WTC11 (cell line): ENCODE measurements at regions not wholly inside any gene's neighbourhood (a gene's known extent, or its start where the extent isn't known, plus 50 kb on each side); places are given as distances from the start of the nearest gene placed in this dataset.

Experiments used
- ATAC-seq: fragments of 200-7000 bp; cut with Tn5 transposase; 2 replicates; pipeline ENCODE4 v1.10.0; 2021; ENCODE audit warnings: mild to moderate bottlenecking, moderate library complexity
- CTCF ChIA-PET: fragments of 300-600 bp; sonication (Branson Sonifier 250); formaldehyde crosslinking; loops from one replicate; lab custom pipeline; 2021; ENCODE audit warnings: antibody characterized with exemption; lab: Charles Lee
- POLR2A ChIA-PET: fragments of 350-600 bp; sonication (Branson Sonifier 250); formaldehyde crosslinking; loops from one replicate; lab custom pipeline; 2021; ENCODE audit warnings: antibody characterized with exemption; lab: Charles Lee
- DNase-seq: peaks from one replicate; pipeline ENCODE4 v3.0.0; 2021; ENCODE audit warnings: low spot score
- H3K27ac Mint-ChIP-seq: 2 replicates; pipeline ENCODE4 v1.8.0; 2021; ENCODE audit warnings: mixed read lengths
- H3K27me3 Mint-ChIP-seq: 2 replicates; pipeline ENCODE4 v1.8.0; 2021; ENCODE audit warnings: low read depth, mild to moderate bottlenecking, moderate library complexity, mixed read lengths
- H3K36me3 Mint-ChIP-seq: 2 replicates; pipeline ENCODE4 v1.8.0; 2021; ENCODE audit warnings: mixed read lengths
- H3K4me1 Mint-ChIP-seq: 2 replicates; pipeline ENCODE4 v1.8.0; 2022; ENCODE audit warnings: mixed read lengths
- H3K4me3 Mint-ChIP-seq: 2 replicates; pipeline ENCODE4 v1.8.0; 2021; ENCODE audit warnings: mild to moderate bottlenecking, moderate library complexity, mixed read lengths
- H3K9me3 Mint-ChIP-seq: 2 replicates; pipeline ENCODE4 v1.8.0; 2021; ENCODE audit warnings: mixed read lengths
- CREB1 ChIP-seq: sonication (generic); formaldehyde crosslinking; IDR thresholded peaks from 2 replicates; pipeline ENCODE4 v1.8.0; 2023; ENCODE audit warnings: mild to moderate bottlenecking, missing genetic modification reagents
- FOXJ3 ChIP-seq: sonication (generic); formaldehyde crosslinking; IDR thresholded peaks from 2 replicates; pipeline ENCODE4 v1.9.0; 2021; ENCODE audit warnings: missing genetic modification reagents, mild to moderate bottlenecking, borderline replicate concordance
- FOXP1 ChIP-seq: sonication (generic); formaldehyde crosslinking; IDR thresholded peaks from 2 replicates; pipeline ENCODE4 v1.8.0; 2022; ENCODE audit warnings: missing genetic modification reagents, mild to moderate bottlenecking, moderate library complexity, borderline replicate concordance
- GRHL2 ChIP-seq: fragments of 250-450 bp; sonication (Bioruptor Pico); IDR thresholded peaks from 2 replicates; pipeline ENCODE4 v1.8.0; 2022; ENCODE audit warnings: mild to moderate bottlenecking, moderate library complexity; ENCODE audit not compliant: insufficient replicate concordance, severe bottlenecking
- GTF2I ChIP-seq: fragments of 250-450 bp; sonication (Bioruptor Pico); conservative IDR thresholded peaks from 2 replicates; pipeline ENCODE4 v1.4.0; 2021; ENCODE audit warnings: mild to moderate bottlenecking
- MXD4 ChIP-seq: fragments of 250-450 bp; sonication (Bioruptor Pico); IDR thresholded peaks from 2 replicates; pipeline ENCODE4 v1.8.0; 2021; ENCODE audit warnings: mild to moderate bottlenecking, moderate library complexity, borderline replicate concordance
- NR2C2 ChIP-seq: sonication (generic); formaldehyde crosslinking; IDR thresholded peaks from 2 replicates; pipeline ENCODE4 v1.8.0; 2022; ENCODE audit warnings: mild to moderate bottlenecking, missing genetic modification reagents
- NR3C1 ChIP-seq: sonication (generic); formaldehyde crosslinking; conservative IDR thresholded peaks from 2 replicates; pipeline ENCODE4 v1.8.1; 2023; ENCODE audit warnings: low read depth, mild to moderate bottlenecking, missing genetic modification reagents
- RELA ChIP-seq: sonication (generic); formaldehyde crosslinking; IDR thresholded peaks from 2 replicates; pipeline ENCODE4 v1.8.1; 2022; ENCODE audit warnings: missing genetic modification reagents, mild to moderate bottlenecking, borderline replicate concordance
- SMAD4 ChIP-seq: sonication (generic); formaldehyde crosslinking; IDR thresholded peaks from 2 replicates; pipeline ENCODE4 v1.8.0; 2022; ENCODE audit warnings: mild to moderate bottlenecking, missing genetic modification reagents
- SOX15 ChIP-seq: fragments of 250-450 bp; sonication (Bioruptor Pico); IDR thresholded peaks from 2 replicates; pipeline ENCODE4 v1.9.0; 2021; ENCODE audit warnings: mild to moderate bottlenecking
- SP1 ChIP-seq: sonication (generic); formaldehyde crosslinking; conservative IDR thresholded peaks from 2 replicates; pipeline ENCODE4 v1.8.1; 2022; ENCODE audit warnings: missing genetic modification reagents
- TEAD1 ChIP-seq: sonication (generic); formaldehyde crosslinking; IDR thresholded peaks from 2 replicates; pipeline ENCODE4 v1.8.0; 2022; ENCODE audit warnings: mild to moderate bottlenecking, missing genetic modification reagents
- TP53 ChIP-seq: sonication (generic); formaldehyde crosslinking; IDR thresholded peaks from 2 replicates; pipeline ENCODE4 v1.8.1; 2023; ENCODE audit warnings: mild to moderate bottlenecking, missing genetic modification reagents
- ZNF121 ChIP-seq: sonication (generic); formaldehyde crosslinking; IDR thresholded peaks from 2 replicates; pipeline ENCODE4 v1.8.0; 2023; ENCODE audit warnings: missing genetic modification reagents
- ZNF219 ChIP-seq: sonication (generic); formaldehyde crosslinking; IDR thresholded peaks from 2 replicates; pipeline ENCODE4 v1.8.0; 2023; ENCODE audit warnings: missing genetic modification reagents, mild to moderate bottlenecking, borderline replicate concordance
- ZNF263 ChIP-seq: sonication (generic); formaldehyde crosslinking; IDR thresholded peaks from 2 replicates; pipeline ENCODE4 v1.8.1; 2022; ENCODE audit warnings: low read depth, mild to moderate bottlenecking, moderate library complexity, missing genetic modification reagents
- TF ChIP-seq, protein P1 (sequence below): fragments of 250-450 bp; sonication (Bioruptor Pico); conservative IDR thresholded peaks from 2 replicates; pipeline ENCODE4 v1.9.0; 2021; ENCODE audit warnings: mild to moderate bottlenecking
- TF ChIP-seq, protein P2 (sequence below): sonication (generic); formaldehyde crosslinking; IDR thresholded peaks from 2 replicates; pipeline ENCODE4 v1.8.1; 2023; ENCODE audit warnings: mild to moderate bottlenecking, missing genetic modification reagents
- TF ChIP-seq, protein P3 (sequence below): sonication (generic); formaldehyde crosslinking; conservative IDR thresholded peaks from 2 replicates; pipeline ENCODE4 v1.8.1; 2022; ENCODE audit warnings: mild to moderate bottlenecking, missing genetic modification reagents
- TF ChIP-seq, protein P4 (sequence below): sonication (generic); formaldehyde crosslinking; IDR thresholded peaks from 2 replicates; pipeline ENCODE4 v1.8.0; 2023; ENCODE audit warnings: missing genetic modification reagents
- TF ChIP-seq, protein P5 (sequence below): sonication (generic); formaldehyde crosslinking; IDR thresholded peaks from 2 replicates; pipeline ENCODE4 v1.8.0; 2022; ENCODE audit warnings: mild to moderate bottlenecking, missing genetic modification reagents
- TF ChIP-seq, protein P6 (sequence below): fragments of 250-450 bp; sonication (Bioruptor Pico); IDR thresholded peaks from 2 replicates; pipeline ENCODE4 v1.9.0; 2021; ENCODE audit warnings: mild to moderate bottlenecking
- TF ChIP-seq, protein P7 (sequence below): fragments of 250-450 bp; sonication (Bioruptor Pico); IDR thresholded peaks from 2 replicates; pipeline ENCODE4 v2.1.2; 2022; ENCODE audit warnings: mild to moderate bottlenecking, moderate library complexity
- TF ChIP-seq, protein P8 (sequence below): sonication (generic); formaldehyde crosslinking; IDR thresholded peaks from 2 replicates; pipeline ENCODE4 v1.8.1; 2022; ENCODE audit warnings: missing genetic modification reagents, borderline replicate concordance

DNA sequence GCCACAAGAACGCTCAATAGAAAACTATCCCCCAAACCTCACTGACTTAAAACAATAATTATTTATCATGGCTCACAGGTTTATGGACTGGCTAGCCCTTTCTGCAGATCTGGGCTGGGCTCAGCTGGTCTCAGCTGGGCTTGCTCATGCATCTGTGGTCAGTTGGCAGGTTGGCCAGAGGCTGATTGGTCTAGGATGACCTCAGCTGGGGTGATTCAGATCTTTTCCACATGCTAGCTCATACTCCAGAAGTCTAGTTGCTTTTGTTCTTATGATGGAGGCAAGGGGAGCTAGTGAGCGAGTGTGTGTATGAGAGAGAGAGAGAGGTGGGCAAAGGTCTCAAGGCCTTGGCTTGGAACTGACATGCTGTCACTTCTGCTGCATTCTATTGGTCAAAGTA lies 181.2 kb upstream of the NRXN3 start (continued):
- TF ChIP-seq, protein P1, sequence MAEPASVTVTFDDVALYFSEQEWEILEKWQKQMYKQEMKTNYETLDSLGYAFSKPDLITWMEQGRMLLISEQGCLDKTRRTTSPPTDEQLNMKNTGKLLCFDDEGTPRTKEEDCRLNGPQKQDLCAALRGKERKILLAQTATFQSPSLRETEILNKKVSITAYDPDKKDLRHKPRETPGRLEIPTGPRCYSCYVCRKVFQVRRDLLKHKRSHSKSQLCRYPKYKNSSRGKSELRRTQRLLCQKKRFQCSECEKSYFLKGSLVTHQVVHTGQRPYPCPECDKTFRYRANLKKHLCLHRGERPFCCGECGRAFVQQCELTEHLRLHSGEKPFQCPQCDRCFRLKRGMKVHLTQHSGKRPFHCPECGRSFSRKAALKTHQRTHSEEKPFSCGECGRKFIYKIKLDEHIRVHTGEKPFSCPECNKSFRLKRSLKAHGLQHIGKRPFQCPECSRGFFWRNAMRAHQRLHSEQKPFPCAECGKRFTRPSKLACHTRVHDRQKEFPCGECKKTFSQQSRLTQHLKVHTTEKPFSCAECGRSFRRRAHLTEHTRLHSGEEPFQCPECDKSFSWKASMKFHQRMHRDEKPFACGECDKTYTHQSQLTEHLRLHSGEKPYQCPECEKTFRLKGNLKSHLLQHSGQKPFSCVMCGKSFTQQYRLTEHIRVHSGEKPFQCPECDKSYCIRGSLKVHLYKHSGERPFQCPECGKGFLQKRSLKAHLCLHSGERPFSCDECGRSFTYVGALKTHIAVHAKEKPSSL (CRISPR knock-in tag): no peak
- TF ChIP-seq, protein P2, sequence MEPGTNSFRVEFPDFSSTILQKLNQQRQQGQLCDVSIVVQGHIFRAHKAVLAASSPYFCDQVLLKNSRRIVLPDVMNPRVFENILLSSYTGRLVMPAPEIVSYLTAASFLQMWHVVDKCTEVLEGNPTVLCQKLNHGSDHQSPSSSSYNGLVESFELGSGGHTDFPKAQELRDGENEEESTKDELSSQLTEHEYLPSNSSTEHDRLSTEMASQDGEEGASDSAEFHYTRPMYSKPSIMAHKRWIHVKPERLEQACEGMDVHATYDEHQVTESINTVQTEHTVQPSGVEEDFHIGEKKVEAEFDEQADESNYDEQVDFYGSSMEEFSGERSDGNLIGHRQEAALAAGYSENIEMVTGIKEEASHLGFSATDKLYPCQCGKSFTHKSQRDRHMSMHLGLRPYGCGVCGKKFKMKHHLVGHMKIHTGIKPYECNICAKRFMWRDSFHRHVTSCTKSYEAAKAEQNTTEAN (CRISPR knock-in tag): no peak
- TF ChIP-seq, protein P3, sequence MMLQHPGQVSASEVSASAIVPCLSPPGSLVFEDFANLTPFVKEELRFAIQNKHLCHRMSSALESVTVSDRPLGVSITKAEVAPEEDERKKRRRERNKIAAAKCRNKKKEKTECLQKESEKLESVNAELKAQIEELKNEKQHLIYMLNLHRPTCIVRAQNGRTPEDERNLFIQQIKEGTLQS (CRISPR knock-in tag): no peak
- TF ChIP-seq, protein P4, sequence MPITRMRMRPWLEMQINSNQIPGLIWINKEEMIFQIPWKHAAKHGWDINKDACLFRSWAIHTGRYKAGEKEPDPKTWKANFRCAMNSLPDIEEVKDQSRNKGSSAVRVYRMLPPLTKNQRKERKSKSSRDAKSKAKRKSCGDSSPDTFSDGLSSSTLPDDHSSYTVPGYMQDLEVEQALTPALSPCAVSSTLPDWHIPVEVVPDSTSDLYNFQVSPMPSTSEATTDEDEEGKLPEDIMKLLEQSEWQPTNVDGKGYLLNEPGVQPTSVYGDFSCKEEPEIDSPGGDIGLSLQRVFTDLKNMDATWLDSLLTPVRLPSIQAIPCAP (CRISPR knock-in tag): no peak
- TF ChIP-seq MXD4 (CRISPR knock-in tag) (no peak), GTF2I (no peak), TEAD1 (CRISPR knock-in tag) (no peak), GRHL2 (CRISPR knock-in tag) (no peak), NR2C2 (CRISPR knock-in tag) (no peak), SOX15 (CRISPR knock-in tag) (no peak), ZNF219 (CRISPR knock-in tag) (no peak)
- TF ChIP-seq, protein P5, sequence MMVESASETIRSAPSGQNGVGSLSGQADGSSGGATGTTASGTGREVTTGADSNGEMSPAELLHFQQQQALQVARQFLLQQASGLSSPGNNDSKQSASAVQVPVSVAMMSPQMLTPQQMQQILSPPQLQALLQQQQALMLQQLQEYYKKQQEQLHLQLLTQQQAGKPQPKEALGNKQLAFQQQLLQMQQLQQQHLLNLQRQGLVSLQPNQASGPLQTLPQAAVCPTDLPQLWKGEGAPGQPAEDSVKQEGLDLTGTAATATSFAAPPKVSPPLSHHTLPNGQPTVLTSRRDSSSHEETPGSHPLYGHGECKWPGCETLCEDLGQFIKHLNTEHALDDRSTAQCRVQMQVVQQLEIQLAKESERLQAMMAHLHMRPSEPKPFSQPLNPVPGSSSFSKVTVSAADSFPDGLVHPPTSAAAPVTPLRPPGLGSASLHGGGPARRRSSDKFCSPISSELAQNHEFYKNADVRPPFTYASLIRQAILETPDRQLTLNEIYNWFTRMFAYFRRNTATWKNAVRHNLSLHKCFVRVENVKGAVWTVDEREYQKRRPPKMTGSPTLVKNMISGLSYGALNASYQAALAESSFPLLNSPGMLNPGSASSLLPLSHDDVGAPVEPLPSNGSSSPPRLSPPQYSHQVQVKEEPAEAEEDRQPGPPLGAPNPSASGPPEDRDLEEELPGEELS (CRISPR knock-in tag): no peak

DNA sequence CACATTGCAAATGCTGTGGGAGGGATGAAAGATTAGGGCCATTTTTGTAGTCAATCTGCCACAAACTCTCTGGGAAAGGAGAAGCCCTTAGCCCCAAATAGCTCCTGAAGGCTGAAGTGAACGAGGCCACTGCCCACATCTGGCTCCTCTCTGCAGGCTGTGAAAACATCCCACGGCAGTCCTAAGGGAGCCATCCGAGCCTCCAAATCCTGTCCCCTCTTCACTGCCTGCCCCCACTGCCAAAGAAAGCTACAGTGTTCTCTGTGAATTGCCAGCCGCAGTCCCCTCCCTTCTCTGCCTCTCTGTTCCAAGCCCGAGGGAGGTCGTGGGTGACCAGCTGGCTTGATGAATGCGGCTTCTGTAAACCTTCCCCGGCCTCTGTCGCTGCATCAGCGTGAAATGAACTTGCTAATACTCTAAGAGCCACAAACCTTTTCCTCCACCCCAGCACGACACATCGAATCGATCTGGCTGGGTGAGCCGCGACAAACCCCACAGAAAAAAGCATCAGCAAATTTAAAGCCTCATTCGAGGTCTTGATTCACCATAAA lies 180.7 kb upstream of the NRXN3 start:
- no peak for DNase-seq
- ATAC-seq: no peak
- H3K9me3 Mint-ChIP-seq: no peaks in the 10 kb centered on the region
- H3K27ac Mint-ChIP-seq: no peak overlapping the region
- H3K4me1 Mint-ChIP-seq: 0 out of 2 replicates have a peak, but pooled peaks cover 4% of the 10 kb centered on the region
- H3K27me3 Mint-ChIP-seq: no peaks in the 10 kb centered on the region
- no peak for TF ChIP-seq ZNF121
- H3K36me3 Mint-ChIP-seq: no peaks in the 10 kb centered on the region
- POLR2A ChIA-PET: no interaction called here
- H3K4me3 Mint-ChIP-seq: no peak overlapping the region
- CTCF ChIA-PET: interaction anchor here (3.0 kb wide), 1 partner anchor 9 kb away, joined by 11 read pairs; no protein-coding TSS in a partner anchor

DNA sequence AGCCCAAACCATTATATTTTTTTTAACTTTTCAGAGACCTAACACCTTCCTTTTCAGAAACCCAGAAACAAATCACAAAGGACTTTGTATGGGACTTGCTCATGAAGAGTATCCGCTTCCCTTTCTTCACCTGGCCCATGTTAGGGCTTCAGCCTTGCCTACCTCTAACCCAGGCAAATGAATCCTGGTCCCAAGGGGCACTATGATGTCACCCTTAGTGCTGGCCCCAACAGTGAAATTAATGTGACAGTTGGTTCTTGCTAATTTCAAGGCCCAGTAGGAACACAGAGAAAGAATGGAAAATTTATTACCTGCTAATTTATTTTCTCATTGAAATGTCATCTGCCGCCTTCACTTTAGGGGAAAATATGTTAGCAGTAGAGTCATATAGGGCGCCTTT lies 179.8 kb upstream of the NRXN3 start:
- no peak for ATAC-seq
- CTCF ChIA-PET: no interaction called here
- H3K4me3 Mint-ChIP-seq: no peak overlapping the region
- no peak overlapping the region for H3K27ac Mint-ChIP-seq
- H3K36me3 Mint-ChIP-seq: no peaks in the 10 kb centered on the region; the same call in 1 of the 2 replicates
- no peaks in the 10 kb centered on the region for H3K4me1 Mint-ChIP-seq
- POLR2A ChIA-PET: no interaction called here
- DNase-seq: no peak
- no peaks in the 10 kb centered on the region for H3K27me3 Mint-ChIP-seq
- no peaks in the 10 kb centered on the region for H3K9me3 Mint-ChIP-seq
- TF ChIP-seq RELA (CRISPR knock-in tag): no peak
- TF ChIP-seq NR3C1 (CRISPR knock-in tag): no peak
- TF ChIP-seq SMAD4 (CRISPR knock-in tag): no peak
- no peak for TF ChIP-seq TP53
- TF ChIP-seq FOXP1: no peak
- TF ChIP-seq CREB1: no peak
- no peak for TF ChIP-seq ZNF263 (CRISPR knock-in tag)
- TF ChIP-seq, protein P6, sequence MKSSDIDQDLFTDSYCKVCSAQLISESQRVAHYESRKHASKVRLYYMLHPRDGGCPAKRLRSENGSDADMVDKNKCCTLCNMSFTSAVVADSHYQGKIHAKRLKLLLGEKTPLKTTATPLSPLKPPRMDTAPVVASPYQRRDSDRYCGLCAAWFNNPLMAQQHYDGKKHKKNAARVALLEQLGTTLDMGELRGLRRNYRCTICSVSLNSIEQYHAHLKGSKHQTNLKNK: no peak
- TF ChIP-seq, protein P7, sequence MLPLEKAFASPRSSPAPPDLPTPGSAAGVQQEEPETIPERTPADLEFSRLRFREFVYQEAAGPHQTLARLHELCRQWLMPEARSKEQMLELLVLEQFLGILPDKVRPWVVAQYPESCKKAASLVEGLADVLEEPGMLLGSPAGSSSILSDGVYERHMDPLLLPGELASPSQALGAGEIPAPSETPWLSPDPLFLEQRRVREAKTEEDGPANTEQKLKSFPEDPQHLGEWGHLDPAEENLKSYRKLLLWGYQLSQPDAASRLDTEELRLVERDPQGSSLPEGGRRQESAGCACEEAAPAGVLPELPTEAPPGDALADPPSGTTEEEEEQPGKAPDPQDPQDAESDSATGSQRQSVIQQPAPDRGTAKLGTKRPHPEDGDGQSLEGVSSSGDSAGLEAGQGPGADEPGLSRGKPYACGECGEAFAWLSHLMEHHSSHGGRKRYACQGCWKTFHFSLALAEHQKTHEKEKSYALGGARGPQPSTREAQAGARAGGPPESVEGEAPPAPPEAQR (CRISPR knock-in tag): no peak
- TF ChIP-seq FOXJ3: no peak
- TF ChIP-seq SP1 (CRISPR knock-in tag): no peak
- TF ChIP-seq, protein P8, sequence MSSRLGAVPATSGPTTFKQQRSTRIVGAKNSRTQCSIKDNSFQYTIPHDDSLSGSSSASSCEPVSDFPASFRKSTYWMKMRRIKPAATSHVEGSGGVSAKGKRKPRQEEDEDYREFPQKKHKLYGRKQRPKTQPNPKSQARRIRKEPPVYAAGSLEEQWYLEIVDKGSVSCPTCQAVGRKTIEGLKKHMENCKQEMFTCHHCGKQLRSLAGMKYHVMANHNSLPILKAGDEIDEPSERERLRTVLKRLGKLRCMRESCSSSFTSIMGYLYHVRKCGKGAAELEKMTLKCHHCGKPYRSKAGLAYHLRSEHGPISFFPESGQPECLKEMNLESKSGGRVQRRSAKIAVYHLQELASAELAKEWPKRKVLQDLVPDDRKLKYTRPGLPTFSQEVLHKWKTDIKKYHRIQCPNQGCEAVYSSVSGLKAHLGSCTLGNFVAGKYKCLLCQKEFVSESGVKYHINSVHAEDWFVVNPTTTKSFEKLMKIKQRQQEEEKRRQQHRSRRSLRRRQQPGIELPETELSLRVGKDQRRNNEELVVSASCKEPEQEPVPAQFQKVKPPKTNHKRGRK (CRISPR knock-in tag): no peak
